IMR-90 (cell line): ENCODE measurements at regions not wholly inside any gene's neighbourhood (a gene's known extent, or its start where the extent isn't known, plus 50 kb on each side); places are given as distances from the start of the nearest gene placed in this dataset.

ENCODE experiments used
- ATAC-seq: fragments of 200-7000 bp; cut with Tn5 transposase; 2 replicates; pipeline ENCODE4 v1.9.1; 2020; ENCODE audit warnings: low read depth, mild to moderate bottlenecking, moderate library complexity
- BruUV-seq: library from RNA; stranded (reverse); fragments of 400-500 nt; replicated peaks from 2 replicates; lab custom pipeline; 2021; lab: Mats Ljungman, UMichigan
- CTCF ChIA-PET: fragments of 300-600 bp; formaldehyde crosslinking; extraction: SDS; loops from one replicate; lab custom pipeline; 2021; ENCODE audit warnings: antibody characterized with exemption; lab: Yijun Ruan, JAX
- POLR2A ChIA-PET: fragments of 300-600 bp; sonication (Branson Sonifier 250); formaldehyde crosslinking; loops from one replicate; lab custom pipeline; 2022; ENCODE audit warnings: antibody characterized with exemption; ENCODE audit not compliant: unreplicated experiment; lab: Charles Lee
- DNase-seq: peaks from one replicate; pipeline ENCODE4 v3.0.0; 2013
- H2AFZ ChIP-seq: replicated peaks from 2 replicates; pipeline ENCODE3; 2013; ENCODE audit warnings: low read length, mild to moderate bottlenecking; ENCODE audit not compliant: poor library complexity
- H2AK5ac ChIP-seq: 2 replicates; pipeline ENCODE4 v1.6.1; 2013; ENCODE audit warnings: low read depth, low read length, inconsistent platforms
- H2AK9ac ChIP-seq: replicated peaks from 2 replicates; pipeline ENCODE3; 2013; ENCODE audit warnings: mild to moderate bottlenecking, low read depth, low read length, moderate library complexity; ENCODE audit not compliant: poor library complexity
- H2BK120ac ChIP-seq: 2 replicates; pipeline ENCODE4 v1.6.1; 2013; ENCODE audit warnings: low read depth, low read length, inconsistent platforms
- H2BK15ac ChIP-seq: 3 replicates; pipeline ENCODE4 v1.6.1; 2013; ENCODE audit warnings: low read depth, low read length, inconsistent platforms
- H2BK20ac ChIP-seq: 2 replicates; pipeline ENCODE4 v1.6.1; 2013; ENCODE audit warnings: low read depth, mild to moderate bottlenecking, inconsistent platforms, low read length, moderate library complexity
- H2BK5ac ChIP-seq: 2 replicates; pipeline ENCODE4 v1.6.1; 2013; ENCODE audit warnings: mild to moderate bottlenecking, low read depth, low read length, inconsistent platforms; ENCODE audit not compliant: poor library complexity, severe bottlenecking
- H3K14ac ChIP-seq: replicated peaks from 2 replicates; pipeline ENCODE4 v1.6.1; 2013; ENCODE audit warnings: low read depth, low read length, inconsistent platforms
- H3K18ac ChIP-seq: 2 replicates; pipeline ENCODE4 v1.6.1; 2013; ENCODE audit warnings: low read depth, low read length, control low read depth
- H3K23ac ChIP-seq: 2 replicates; pipeline ENCODE4 v1.6.1; 2013; ENCODE audit warnings: low read depth, low read length, inconsistent platforms
- H3K27ac ChIP-seq: 2 replicates; pipeline ENCODE4 v1.5.1; 2013; ENCODE audit warnings: mild to moderate bottlenecking, control low read depth, low read length; ENCODE audit not compliant: insufficient read depth
- H3K27me3 ChIP-seq: 2 replicates; pipeline ENCODE4 v1.6.1; 2013; ENCODE audit warnings: low read length; ENCODE audit not compliant: control insufficient read depth, insufficient read depth
- H3K36me3 ChIP-seq: 2 replicates; pipeline ENCODE4 v1.6.1; 2013; ENCODE audit warnings: low read length, mixed read lengths; ENCODE audit not compliant: control insufficient read depth, insufficient read depth
- H3K4ac ChIP-seq: 2 replicates; pipeline ENCODE4 v1.6.1; 2013; ENCODE audit warnings: low read depth, low read length, inconsistent platforms
- H3K4me1 ChIP-seq: 2 replicates; pipeline ENCODE4 v1.6.1; 2013; ENCODE audit warnings: low read length, mixed read lengths; ENCODE audit not compliant: control insufficient read depth, insufficient read depth
- H3K4me2 ChIP-seq: 2 replicates; pipeline ENCODE4 v1.6.1; 2013; ENCODE audit warnings: low read depth, mild to moderate bottlenecking, control low read depth, low read length, moderate library complexity
- H3K4me3 ChIP-seq: 2 replicates; pipeline ENCODE4 v1.5.1; 2013; ENCODE audit warnings: low read depth, mild to moderate bottlenecking, control low read depth, low read length, moderate library complexity; ENCODE audit not compliant: insufficient read depth
- H3K56ac ChIP-seq: 2 replicates; pipeline ENCODE4 v1.6.1; 2013; ENCODE audit warnings: low read length, inconsistent platforms; ENCODE audit not compliant: insufficient read depth; ENCODE audit errors: extremely low read depth
- H3K79me1 ChIP-seq, 2 experiments: 2 replicates each; pipeline ENCODE4 v1.6.1; 2013; ENCODE audit warnings: low read length in 2 of 2, inconsistent platforms in 1 of 2, low read depth in 1 of 2
- H3K9ac ChIP-seq: 2 replicates; pipeline ENCODE4 v1.6.1; 2013; ENCODE audit warnings: low read depth, low read length, control low read depth
- H3K9me1 ChIP-seq: 2 replicates; pipeline ENCODE4 v1.6.1; 2013; ENCODE audit warnings: low read length, inconsistent platforms; ENCODE audit not compliant: insufficient read depth
- H3K9me3 ChIP-seq: 2 replicates; pipeline ENCODE4 v1.6.1; 2013; ENCODE audit warnings: low read length; ENCODE audit not compliant: control insufficient read depth, insufficient read depth
- H4K20me1 ChIP-seq: 2 replicates; pipeline ENCODE4 v1.6.1; 2013; ENCODE audit warnings: low read length, inconsistent platforms; ENCODE audit not compliant: insufficient read depth
- H4K5ac ChIP-seq: 2 replicates; pipeline ENCODE4 v1.6.1; 2013; ENCODE audit warnings: mild to moderate bottlenecking, low read depth, low read length, control low read depth
- H4K8ac ChIP-seq, 2 experiments: 2 replicates each; pipeline ENCODE4 v1.6.1; 2013; ENCODE audit warnings: low read depth in 2 of 2, low read length in 2 of 2, control low read depth in 1 of 2, inconsistent platforms in 1 of 2
- H4K91ac ChIP-seq: 2 replicates; pipeline ENCODE4 v1.6.1; 2013; ENCODE audit warnings: low read depth, low read length, inconsistent platforms; ENCODE audit not compliant: insufficient read depth
- BHLHE40 ChIP-seq: fragments of 150-350 bp; IDR thresholded peaks from 2 replicates; pipeline ENCODE4 v1.6.1; 2016; ENCODE audit warnings: mild to moderate bottlenecking, low read depth, low read length
- RFX5 ChIP-seq: IDR thresholded peaks from 2 replicates; pipeline ENCODE4 v1.8.0; 2012; ENCODE audit warnings: low read depth, mild to moderate bottlenecking, low read length, moderate library complexity
- SMC3 ChIP-seq: fragments of 150-350 bp; IDR thresholded peaks from 2 replicates; pipeline ENCODE4 v1.6.1; 2016; ENCODE audit warnings: low read depth, mild to moderate bottlenecking, antibody characterized with exemption, low read length, moderate library complexity
- WGBS, 2 experiments: methylation state at CpG; one replicate each; pipeline versions ENCODE4 v1.1.5 to v1.1.7; 2013; ENCODE audit warnings: missing lambda C conversion rate in 2 of 2; ENCODE audit not compliant: insufficient read length in 1 of 2; ENCODE audit errors: extremely low coverage in 2 of 2; 5-methylcytosine and 5-hydroxymethylcytosine counted together
- dilution Hi-C: fragments of 300-500 bp; cut with HindIII; formaldehyde crosslinking; loops from one replicate; pipeline ENCODE4 v1.14.3; 2018; ENCODE audit warnings: low sequenced_read_pairs; ENCODE audit not compliant: unreplicated experiment
- in situ Hi-C: fragments of 300-500 bp; cut with MboI; formaldehyde crosslinking; loops from 3 replicates; pipeline ENCODE4 v1.14.3; 2019; ENCODE audit warnings: low sequenced_read_pairs, inconsistent platforms, mixed read lengths
- intact Hi-C: fragments of 100-400 bp; cut with micrococcal nuclease; formaldehyde crosslinking; loops from 2 replicates; pipeline ENCODE4 v1.10.0; 2022

DNA sequence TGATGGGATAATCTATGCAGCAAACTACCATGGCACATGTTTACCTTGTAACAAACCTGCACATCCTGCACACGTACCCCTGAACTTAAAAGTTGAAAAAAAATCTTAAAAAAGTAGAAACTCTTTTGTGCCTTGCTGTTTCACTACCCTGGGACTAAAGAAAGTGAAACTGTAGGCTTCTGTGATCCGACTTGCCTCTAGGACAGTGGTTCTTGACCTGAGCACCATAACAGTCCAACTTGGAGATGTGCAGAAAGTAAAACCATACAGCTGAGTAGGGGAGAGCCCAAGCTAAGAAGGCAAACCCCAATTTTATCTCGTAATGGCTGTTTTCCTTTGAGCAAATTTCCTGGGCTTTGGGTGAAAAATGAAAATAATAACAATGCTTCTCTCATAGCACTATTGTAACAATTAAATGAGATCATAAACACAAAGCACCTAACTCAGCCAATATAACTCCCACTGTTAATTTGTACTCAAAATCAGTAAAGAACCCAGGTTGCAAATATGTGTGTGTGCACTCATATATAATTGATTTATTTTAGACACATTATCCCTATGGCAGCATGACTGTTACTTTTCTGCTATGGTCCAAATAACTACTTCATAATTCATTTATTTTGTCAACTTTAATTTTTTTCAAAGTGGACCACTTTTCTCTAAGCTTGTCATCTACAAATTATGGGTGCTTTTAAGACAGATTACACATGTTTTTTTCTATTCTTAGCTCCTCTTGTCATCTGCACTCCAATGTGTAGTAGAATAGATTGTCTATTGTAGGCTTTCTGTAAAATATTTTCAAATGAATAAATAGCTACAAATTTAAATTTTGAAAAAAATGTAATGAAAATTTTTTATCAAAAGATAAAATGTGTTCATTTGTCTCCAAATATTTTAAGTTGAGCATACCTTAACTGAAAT is 334.9 kb downstream of the BTG1 start (continued):
- TF ChIP-seq BHLHE40 (no peak), RFX5 (no peak)

DNA sequence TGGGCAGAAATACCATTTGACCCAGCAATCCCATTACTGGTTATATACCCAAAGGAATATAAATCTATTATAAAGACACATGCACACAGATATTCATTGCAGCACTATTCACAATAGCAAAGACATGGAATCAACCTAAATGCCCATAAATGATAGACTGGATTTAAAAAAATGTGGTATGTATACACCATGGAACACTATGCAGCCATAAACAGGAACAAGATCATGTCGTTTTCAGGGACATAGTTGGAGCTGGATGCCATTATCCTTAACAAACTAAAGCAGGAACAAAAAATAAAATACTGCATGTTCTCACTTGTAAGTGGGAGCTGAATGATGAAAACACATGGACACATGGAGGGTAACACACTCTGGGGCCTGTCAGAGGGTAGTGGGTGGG is 335.6 kb downstream of the BTG1 start:
- intact Hi-C loops (loop anchor here (2.0 to 10.0 kb wide), 4 partner anchors 255 to 845 kb away; no protein-coding TSS in a partner anchor), dilution Hi-C loops (no loop called here), in situ Hi-C loops (loop anchor here (5.0 to 10.0 kb wide), 2 partner anchors 327 to 755 kb away; no protein-coding TSS in a partner anchor)
- POLR2A ChIA-PET = no interaction called here
- WGBS, 2 experiments = no CpG with 5 or more reads among the region's 1 CpG
- Histone ChIP-seq H3K23ac (no peak overlapping the region), H3K9me3 (peaks cover 1% of the 10 kb centered on the region; the same call in 1 of the 2 replicates), H4K20me1 (no peaks in the 10 kb centered on the region), H2BK15ac (no peak overlapping the region), H3K79me1 (no peaks in the 10 kb centered on the region), H3K14ac (no peak overlapping the region; the same call in 1 of the 2 replicates), H2AK5ac (no peak overlapping the region), H2BK20ac (no peak overlapping the region), H3K9me1 (0 out of 2 replicates have a peak, but pooled peaks cover 3% of the 10 kb centered on the region), H3K4me1 (no peaks in the 10 kb centered on the region; the same call in 1 of the 2 replicates), H3K36me3 (no peaks in the 10 kb centered on the region), H4K91ac (no peak overlapping the region), H2AK9ac (no peak overlapping the region), H3K27ac (no peak overlapping the region), H3K4ac (no peak overlapping the region), H3K9ac (no peak overlapping the region), H3K56ac (no peak overlapping the region), H3K18ac (no peak overlapping the region), H2BK5ac (no peak overlapping the region), H2AFZ (no peak overlapping the region), H3K4me2 (no peak overlapping the region), H4K8ac (no peak overlapping the region), H4K5ac (no peak overlapping the region), H2BK120ac (no peak overlapping the region), H3K4me3 (no peak overlapping the region), H3K27me3 (no peaks in the 10 kb centered on the region)
- ATAC-seq (no peak), DNase-seq (no peak)
- CTCF ChIA-PET = no interaction called here
- TF ChIP-seq SMC3 = no peak
- no TSS peak for BruUV-seq
